T-cell (primary cell): ENCODE measurements at regions not wholly inside any gene's neighbourhood (a gene's known extent, or its start where the extent isn't known, plus 50 kb on each side); places are given as distances from the start of the nearest gene placed in this dataset.

Experiments used
- ATAC-seq, 4 experiments: fragments of 200-7000 bp in 3 of 4; fragments of 150-1000 bp in 1 of 4; cut with Tn5 transposase; replicated peaks in 1 of 4; 1 replicate in 3 of 4; 2 replicates in 1 of 4; pipeline ENCODE4 v1.10.0; 2021; ENCODE audit warnings: moderate library complexity in 3 of 4, mild to moderate bottlenecking in 2 of 4, moderate number of reproducible peaks in 1 of 4
- CTCF ChIA-PET, 2 donors: fragments of 300-600 bp; sonication (Branson Sonifier 250); formaldehyde crosslinking; loops; one replicate each; lab custom pipeline; 2022; ENCODE audit warnings: antibody characterized with exemption in 2 of 2; lab: Charles Lee
- POLR2A ChIA-PET, 2 donors: fragments of 300-600 bp; sonication (Branson Sonifier 250); formaldehyde crosslinking; loops; one replicate each; lab custom pipeline; 2022; ENCODE audit warnings: antibody characterized with exemption in 2 of 2; lab: Charles Lee
- DNase-seq, 35 experiments: peaks; one replicate each; pipeline versions ENCODE4 v3.0.0 to v3.0.0-alpha.2; 2013 to 2023
- H3K27ac ChIP-seq: one replicate; pipeline ENCODE4 v1.5.1; 2013; ENCODE audit warnings: low read length
- H3K27me3 ChIP-seq, 2 experiments: replicated peaks in 1 of 2; 1 replicate in 1 of 2; 2 replicates in 1 of 2; pipeline versions ENCODE4 v1.6.1 to v1.7.0; 2013; ENCODE audit warnings: low read length in 1 of 2, mixed read lengths in 1 of 2; ENCODE audit not compliant: control insufficient read depth in 2 of 2, insufficient read depth in 2 of 2; ENCODE audit errors: extremely low read depth in 1 of 2
- H3K36me3 ChIP-seq, 2 donors: 1 replicate in 1 of 2; 2 replicates in 1 of 2; pipeline versions ENCODE4 v1.6.1 to v1.7.0; 2013; ENCODE audit warnings: low read length in 1 of 2; ENCODE audit not compliant: control insufficient read depth in 2 of 2, insufficient read depth in 1 of 2; ENCODE audit errors: extremely low read depth in 1 of 2
- H3K4me1 ChIP-seq, 2 experiments: 1 replicate in 1 of 2; 2 replicates in 1 of 2; pipeline versions ENCODE4 v1.6.1 to v1.7.0; 2013; ENCODE audit warnings: low read length in 2 of 2, mixed read lengths in 1 of 2; ENCODE audit not compliant: insufficient read depth in 2 of 2, control insufficient read depth in 1 of 2; ENCODE audit errors: extremely low read depth in 1 of 2
- H3K4me3 ChIP-seq, 2 donors: 1 replicate in 1 of 2; 2 replicates in 1 of 2; pipeline versions ENCODE4 v1.5.1 to v1.7.0; 2013; ENCODE audit warnings: mild to moderate bottlenecking in 2 of 2, low read length in 1 of 2, moderate library complexity in 1 of 2; ENCODE audit not compliant: control insufficient read depth in 1 of 2; ENCODE audit errors: extremely low read depth in 1 of 2
- H3K9me3 ChIP-seq: 2 replicates; pipeline ENCODE4 v1.7.0; 2013
- H3K27ac Mint-ChIP-seq, 2 donors: one replicate each; pipeline ENCODE4 v1.8.0; 2020 to 2021; ENCODE audit warnings: mild to moderate bottlenecking in 2 of 2, mixed read lengths in 2 of 2
- H3K27me3 Mint-ChIP-seq, 2 donors: one replicate each; pipeline ENCODE4 v1.8.0; 2021 to 2022; ENCODE audit warnings: mixed read lengths in 2 of 2
- H3K36me3 Mint-ChIP-seq: one replicate; pipeline ENCODE4 v1.8.0; 2021; ENCODE audit warnings: mixed read lengths
- H3K4me1 Mint-ChIP-seq, 3 donors: one replicate each; pipeline ENCODE4 v1.8.0; 2020 to 2022; ENCODE audit warnings: mixed read lengths in 3 of 3, mild to moderate bottlenecking in 1 of 3
- H3K4me3 Mint-ChIP-seq, 3 donors: one replicate each; pipeline ENCODE4 v1.8.0; 2020 to 2022; ENCODE audit warnings: mild to moderate bottlenecking in 3 of 3, mixed read lengths in 3 of 3, moderate library complexity in 3 of 3
- H3K9me3 Mint-ChIP-seq, 3 donors: one replicate each; pipeline ENCODE4 v1.8.0; 2020 to 2022; ENCODE audit warnings: mixed read lengths in 3 of 3
- WGBS: methylation state at CpG from one replicate; pipeline ENCODE4 v1.1.5; 2013; ENCODE audit warnings: missing lambda C conversion rate; ENCODE audit not compliant: insufficient coverage; 5-methylcytosine and 5-hydroxymethylcytosine counted together

- Histone ChIP-seq H3K36me3 (no peaks in the 10 kb centered on the region), H3K4me1 (no peaks in the 10 kb centered on the region), H3K9me3 (no peaks in the 10 kb centered on the region), H3K27me3 (no peaks in the 10 kb centered on the region), H3K27ac (no peak overlapping the region), H3K4me3 (no peak overlapping the region)
- DNase-seq: no peak
- no peak overlapping the region for H3K27ac Mint-ChIP-seq
- peaks cover 3 to 9% (median 4%) of the 10 kb centered on the region in 3 donors for H3K9me3 Mint-ChIP-seq
- no peak for ATAC-seq
- no peaks in the 10 kb centered on the region for H3K4me1 Mint-ChIP-seq
- CTCF ChIA-PET: no interaction called here
- no peaks in the 10 kb centered on the region for H3K36me3 Mint-ChIP-seq
- POLR2A ChIA-PET: no interaction called here
- no peaks in the 10 kb centered on the region for H3K27me3 Mint-ChIP-seq
- H3K4me3 Mint-ChIP-seq: no peak overlapping the region
- no CpG with 5 or more reads among the region's 3 CpGs for WGBS
Observed at GRCh38 chr3:154885418-154885817, 194.7 kb upstream of the MME start.

GRCh38 chr3:154884952-154885351 lies 195.2 kb upstream of the MME start:
- H3K36me3 Mint-ChIP-seq: no peaks in the 10 kb centered on the region
- no peak overlapping the region for H3K27ac Mint-ChIP-seq
- no peak overlapping the region for H3K4me3 Mint-ChIP-seq
- H3K27me3 ChIP-seq: no peaks in the 10 kb centered on the region
- no peak for DNase-seq
- ATAC-seq: no peak
- H3K27ac ChIP-seq: no peak overlapping the region
- H3K27me3 Mint-ChIP-seq: no peaks in the 10 kb centered on the region
- H3K4me1 Mint-ChIP-seq: no peaks in the 10 kb centered on the region
- no peaks in the 10 kb centered on the region for H3K4me1 ChIP-seq
- ChIA-PET CTCF (no interaction called here), POLR2A (no interaction called here)
- H3K9me3 ChIP-seq: no peaks in the 10 kb centered on the region
- no peak overlapping the region for H3K4me3 ChIP-seq
- H3K36me3 ChIP-seq: no peaks in the 10 kb centered on the region
- H3K9me3 Mint-ChIP-seq: peaks cover 3 to 9% (median 4%) of the 10 kb centered on the region in 3 donors

GRCh38 chr3:154875142-154875541 lies 205.0 kb upstream of the MME start:
- no peak overlapping the region for H3K27ac ChIP-seq
- Mint-ChIP-seq H3K4me3 (no peak overlapping the region), H3K4me1 (no peaks in the 10 kb centered on the region), H3K36me3 (no peaks in the 10 kb centered on the region), H3K27ac (no peak overlapping the region), H3K9me3 (peaks cover 0 to 14% (median 4%) of the 10 kb centered on the region in 3 donors), H3K27me3 (no peaks in the 10 kb centered on the region)
- no peaks in the 10 kb centered on the region for H3K36me3 ChIP-seq
- no peak overlapping the region for H3K4me3 ChIP-seq
- ATAC-seq (no peak), DNase-seq (no peak)
- ChIA-PET POLR2A (no interaction called here), CTCF (no interaction called here)
- WGBS: 94% methylated on average over 6 of the region's 7 CpGs
- no peaks in the 10 kb centered on the region for H3K27me3 ChIP-seq
- no peaks in the 10 kb centered on the region for H3K9me3 ChIP-seq
- H3K4me1 ChIP-seq: no peaks in the 10 kb centered on the region

- H3K9me3 Mint-ChIP-seq: peaks cover 0 to 7% (median 4%) of the 10 kb centered on the region in 3 donors
- H3K4me3 Mint-ChIP-seq: no peak overlapping the region
- no peak overlapping the region for H3K27ac Mint-ChIP-seq
- no CpG with 5 or more reads among the region's 2 CpGs for WGBS
- Histone ChIP-seq H3K36me3 (no peaks in the 10 kb centered on the region), H3K27ac (no peak overlapping the region), H3K27me3 (no peaks in the 10 kb centered on the region), H3K4me1 (no peaks in the 10 kb centered on the region), H3K9me3 (no peaks in the 10 kb centered on the region), H3K4me3 (no peak overlapping the region)
- no peaks in the 10 kb centered on the region for H3K36me3 Mint-ChIP-seq
- no peaks in the 10 kb centered on the region for H3K4me1 Mint-ChIP-seq
- ATAC-seq: no peak
- DNase-seq: no peak
- H3K27me3 Mint-ChIP-seq: no peaks in the 10 kb centered on the region
- ChIA-PET CTCF (no interaction called here), POLR2A (no interaction called here)
Observed at GRCh38 chr3:154872696-154873095, 207.4 kb upstream of the MME start.

GRCh38 chr3:154872074-154872473 lies 208.0 kb upstream of the MME start:
- Histone ChIP-seq H3K27me3 (no peaks in the 10 kb centered on the region), H3K27ac (no peak overlapping the region), H3K9me3 (no peaks in the 10 kb centered on the region), H3K4me3 (no peak overlapping the region), H3K4me1 (no peaks in the 10 kb centered on the region), H3K36me3 (no peaks in the 10 kb centered on the region)
- Mint-ChIP-seq H3K27ac (no peak overlapping the region), H3K27me3 (no peaks in the 10 kb centered on the region), H3K36me3 (no peaks in the 10 kb centered on the region), H3K9me3 (peaks cover 0 to 7% (median 4%) of the 10 kb centered on the region in 3 donors), H3K4me3 (no peak overlapping the region), H3K4me1 (no peaks in the 10 kb centered on the region)
- WGBS: 9% methylated on average over 5 of the region's 6 CpGs
- CTCF ChIA-PET: no interaction called here
- POLR2A ChIA-PET: no interaction called here
- ATAC-seq (no peak), DNase-seq (no peak)

GRCh38 chr3:154864947-154865346 lies 215.2 kb upstream of the MME start:
- no peaks in the 10 kb centered on the region for H3K27me3 Mint-ChIP-seq
- no peaks in the 10 kb centered on the region for H3K36me3 Mint-ChIP-seq
- no CpG with 5 or more reads among the region's 1 CpG for WGBS
- CTCF ChIA-PET: no interaction called here
- peaks cover 0 to 4% (median 3%) of the 10 kb centered on the region in 3 donors for H3K9me3 Mint-ChIP-seq
- no peak overlapping the region for H3K27ac Mint-ChIP-seq
- Histone ChIP-seq H3K4me1 (no peaks in the 10 kb centered on the region), H3K36me3 (no peaks in the 10 kb centered on the region), H3K4me3 (no peak overlapping the region), H3K27me3 (no peaks in the 10 kb centered on the region), H3K27ac (no peak overlapping the region), H3K9me3 (no peaks in the 10 kb centered on the region)
- POLR2A ChIA-PET: no interaction called here
- no peaks in the 10 kb centered on the region for H3K4me1 Mint-ChIP-seq
- ATAC-seq: no peak
- H3K4me3 Mint-ChIP-seq: no peak overlapping the region
- no peak for DNase-seq

GRCh38 chr3:154862265-154862664 lies 217.9 kb upstream of the MME start:
- Mint-ChIP-seq H3K4me3 (no peak overlapping the region), H3K9me3 (peaks cover 0 to 7% (median 3%) of the 10 kb centered on the region in 3 donors), H3K27me3 (no peaks in the 10 kb centered on the region), H3K27ac (no peak overlapping the region), H3K4me1 (no peaks in the 10 kb centered on the region), H3K36me3 (no peaks in the 10 kb centered on the region)
- no peak for ATAC-seq
- no peaks in the 10 kb centered on the region for H3K9me3 ChIP-seq
- no peaks in the 10 kb centered on the region for H3K27me3 ChIP-seq
- H3K4me3 ChIP-seq: no peak overlapping the region
- no peaks in the 10 kb centered on the region for H3K4me1 ChIP-seq
- no peak overlapping the region for H3K27ac ChIP-seq
- ChIA-PET POLR2A (interaction anchor here (0.5 to 0.7 kb wide), 2 partner anchors 102 to 679 kb away, joined by 3 to 6 read pairs; no protein-coding TSS in a partner anchor), CTCF (no interaction called here)
- DNase-seq: no peak
- H3K36me3 ChIP-seq: no peaks in the 10 kb centered on the region
